IPS-20b (cell line): ENCODE measurements at regions not wholly inside any gene's neighbourhood (a gene's known extent, or its start where the extent isn't known, plus 50 kb on each side); places are given as distances from the start of the nearest gene placed in this dataset.

Experiments
- H3K27ac ChIP-seq: one replicate; pipeline ENCODE4 v1.5.1; 2013; ENCODE audit warnings: low read length
- H3K27me3 ChIP-seq: 2 replicates; pipeline ENCODE4 v1.6.1; 2013; ENCODE audit warnings: mild to moderate bottlenecking, low read length, inconsistent platforms; ENCODE audit not compliant: insufficient read depth
- H3K36me3 ChIP-seq: 2 replicates; pipeline ENCODE4 v1.6.1; 2013; ENCODE audit warnings: low read depth, mild to moderate bottlenecking, inconsistent platforms, low read length, moderate library complexity; ENCODE audit not compliant: insufficient read depth
- H3K4me1 ChIP-seq: 2 replicates; pipeline ENCODE4 v1.6.1; 2013; ENCODE audit warnings: mild to moderate bottlenecking, control low read depth, inconsistent platforms, low read length, moderate library complexity; ENCODE audit not compliant: insufficient read depth
- H3K4me3 ChIP-seq: 2 replicates; pipeline ENCODE4 v1.5.1; 2013; ENCODE audit warnings: mild to moderate bottlenecking, low read length, inconsistent platforms
- H3K9ac ChIP-seq: 2 replicates; pipeline ENCODE4 v1.6.1; 2013; ENCODE audit warnings: low read depth, mild to moderate bottlenecking, inconsistent platforms, low read length, moderate library complexity
- H3K9me3 ChIP-seq: 2 replicates; pipeline ENCODE4 v1.6.1; 2013; ENCODE audit warnings: mild to moderate bottlenecking, low read depth, low read length, inconsistent platforms; ENCODE audit not compliant: insufficient read depth

GRCh38 chr2:207390302-207391095, 139.3 kb upstream of the CREB1 start:
- Histone ChIP-seq H3K4me1 (no peaks in the 10 kb centered on the region), H3K9me3 (no peaks in the 10 kb centered on the region), H3K27me3 (no peaks in the 10 kb centered on the region), H3K9ac (no peak overlapping the region), H3K4me3 (no peak overlapping the region), H3K36me3 (no peaks in the 10 kb centered on the region), H3K27ac (no peak overlapping the region)

- Histone ChIP-seq H3K36me3 (no peaks in the 10 kb centered on the region), H3K27ac (no peak overlapping the region), H3K4me1 (no peaks in the 10 kb centered on the region; the same call in 1 of the 2 replicates), H3K4me3 (no peak overlapping the region), H3K9me3 (no peaks in the 10 kb centered on the region), H3K9ac (no peak overlapping the region), H3K27me3 (no peaks in the 10 kb centered on the region)
Observed at GRCh38 chr2:207394203-207394781, 135.5 kb upstream of the CREB1 start.

DNA sequence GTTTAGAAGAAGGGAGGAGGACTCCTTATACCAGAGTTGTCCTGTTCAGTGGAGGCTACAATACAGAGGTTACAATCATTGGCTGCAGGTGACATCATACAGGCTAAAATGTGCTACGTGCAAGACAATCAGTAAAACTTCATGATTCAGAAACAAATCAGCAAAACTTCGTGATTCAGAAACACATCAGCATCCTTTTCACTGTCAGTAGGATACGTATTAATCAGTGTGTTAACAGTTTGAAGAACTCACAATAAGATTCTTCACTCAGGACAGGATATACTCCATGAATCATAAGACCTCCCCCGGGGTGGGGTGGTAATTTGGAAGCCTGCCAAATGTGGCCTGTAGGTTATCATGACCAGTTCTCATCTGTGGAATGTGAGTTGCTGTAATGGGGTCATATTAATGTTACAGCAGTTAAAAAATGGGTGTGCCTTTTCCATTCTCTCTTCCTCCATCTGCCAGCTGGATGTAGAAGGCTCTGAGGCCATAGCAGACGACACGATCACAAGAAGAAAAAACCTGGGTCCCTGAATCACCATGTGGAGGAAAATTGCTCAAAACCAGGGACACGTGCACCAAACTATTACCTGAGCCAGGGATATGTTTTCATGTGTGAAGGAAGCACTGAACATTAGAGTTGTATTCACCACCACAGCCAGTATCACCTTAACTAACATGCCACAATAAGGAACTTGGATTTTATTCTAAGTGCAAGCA, 134.8 kb upstream of the CREB1 start:
- Histone ChIP-seq H3K36me3 (no peaks in the 10 kb centered on the region), H3K27me3 (no peaks in the 10 kb centered on the region), H3K27ac (no peak overlapping the region), H3K4me1 (no peaks in the 10 kb centered on the region; the same call in 1 of the 2 replicates), H3K9ac (no peak overlapping the region), H3K9me3 (no peaks in the 10 kb centered on the region), H3K4me3 (no peak overlapping the region)

- Histone ChIP-seq H3K4me1 (peaks cover under 1% of the 10 kb centered on the region; the same call in 1 of the 2 replicates), H3K4me3 (no peak overlapping the region), H3K36me3 (no peaks in the 10 kb centered on the region), H3K9ac (no peak overlapping the region), H3K9me3 (no peaks in the 10 kb centered on the region), H3K27ac (no peak overlapping the region), H3K27me3 (no peaks in the 10 kb centered on the region)
Observed at GRCh38 chr2:207395535-207396251, 134.1 kb upstream of the CREB1 start.

DNA sequence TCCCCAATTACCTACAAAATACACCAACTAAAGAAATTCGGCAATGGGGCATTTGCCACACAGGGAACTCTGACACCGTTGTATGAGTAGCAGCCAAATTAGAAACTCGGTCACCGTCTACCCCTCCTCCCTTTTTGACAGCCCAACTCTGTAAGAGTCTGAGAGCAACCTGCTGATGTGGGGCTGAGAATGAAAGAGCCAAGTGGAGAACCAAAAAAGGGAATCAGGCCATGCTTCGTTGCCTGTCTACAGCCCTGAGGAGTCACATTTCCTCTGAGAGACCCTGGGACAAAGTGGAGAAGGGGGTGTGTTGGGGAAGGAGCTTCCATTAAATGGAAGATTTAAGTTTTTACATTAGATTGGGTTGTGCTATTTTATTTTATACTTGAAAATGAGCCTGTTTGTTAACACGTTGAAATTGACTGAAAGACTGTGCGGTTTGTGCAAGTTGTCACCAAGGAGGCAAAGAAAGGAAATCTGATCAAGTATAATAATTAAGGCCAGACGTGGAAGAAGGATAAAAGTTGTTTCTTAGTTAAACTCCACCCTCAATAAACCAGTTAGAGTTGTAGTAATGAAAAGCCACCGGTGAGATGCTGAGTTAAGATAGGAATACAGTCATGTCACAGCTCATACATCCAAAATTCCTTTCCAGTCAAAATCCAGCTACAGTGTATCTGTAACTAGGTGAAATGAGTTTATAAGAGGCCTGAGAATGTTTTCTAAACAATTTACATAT, 131.7 kb upstream of the CREB1 start:
- no peak overlapping the region for H3K9ac ChIP-seq
- H3K27me3 ChIP-seq: no peaks in the 10 kb centered on the region
- H3K4me1 ChIP-seq: peaks cover 9% of the 10 kb centered on the region
- H3K4me3 ChIP-seq: no peak overlapping the region
- no peaks in the 10 kb centered on the region for H3K9me3 ChIP-seq
- H3K27ac ChIP-seq: no peak overlapping the region
- H3K36me3 ChIP-seq: no peaks in the 10 kb centered on the region

GRCh38 chr2:207399301-207399700, 130.5 kb upstream of the CREB1 start:
- Histone ChIP-seq H3K36me3 (no peaks in the 10 kb centered on the region), H3K9me3 (no peaks in the 10 kb centered on the region), H3K9ac (no peak overlapping the region), H3K4me3 (no peak overlapping the region), H3K27ac (no peak overlapping the region), H3K27me3 (no peaks in the 10 kb centered on the region), H3K4me1 (peaks cover 9% of the 10 kb centered on the region)

- no peak overlapping the region for H3K4me3 ChIP-seq
- H3K27me3 ChIP-seq: no peaks in the 10 kb centered on the region
- H3K9ac ChIP-seq: no peak overlapping the region
- H3K4me1 ChIP-seq: peaks cover 9% of the 10 kb centered on the region
- no peak overlapping the region for H3K27ac ChIP-seq
- H3K9me3 ChIP-seq: no peaks in the 10 kb centered on the region
- no peaks in the 10 kb centered on the region for H3K36me3 ChIP-seq
Observed at GRCh38 chr2:207401338-207401737, 128.4 kb upstream of the CREB1 start.

GRCh38 chr2:207403141-207403540, 126.6 kb upstream of the CREB1 start:
- no peaks in the 10 kb centered on the region for H3K36me3 ChIP-seq
- peaks cover 17% of the 10 kb centered on the region for H3K4me1 ChIP-seq

DNA sequence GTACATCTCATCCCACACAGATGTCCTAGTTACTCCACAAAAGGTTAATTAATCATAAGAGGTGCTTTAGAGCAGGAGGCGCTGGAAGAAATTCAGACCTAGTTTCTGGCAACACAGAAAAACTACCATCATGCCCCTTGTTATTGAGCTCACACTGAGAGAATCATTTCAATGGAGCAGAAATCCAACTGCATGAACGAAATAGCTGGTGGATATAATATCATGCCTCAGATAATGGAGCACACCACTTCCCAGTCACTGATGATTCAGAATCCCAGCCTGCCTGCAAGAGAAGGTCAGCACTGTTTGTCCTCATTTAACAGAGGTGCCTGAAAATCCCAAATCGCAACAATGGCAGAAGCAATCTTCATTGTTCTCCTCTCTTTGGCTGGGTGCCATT, 125.8 kb upstream of the CREB1 start:
- Histone ChIP-seq H3K36me3 (no peaks in the 10 kb centered on the region), H3K4me3 (no peak overlapping the region), H3K27ac (no peak overlapping the region), H3K27me3 (no peaks in the 10 kb centered on the region), H3K9me3 (no peaks in the 10 kb centered on the region), H3K4me1 (peaks cover 23% of the 10 kb centered on the region), H3K9ac (no peak overlapping the region)

More at GRCh38 chr2:207403141-207403540, 126.6 kb upstream of the CREB1 start:
- no peaks in the 10 kb centered on the region for H3K9me3 ChIP-seq
- H3K27ac ChIP-seq: no peak overlapping the region
- H3K27me3 ChIP-seq: no peaks in the 10 kb centered on the region
- no peak overlapping the region for H3K9ac ChIP-seq
- H3K4me3 ChIP-seq: no peak overlapping the region

DNA sequence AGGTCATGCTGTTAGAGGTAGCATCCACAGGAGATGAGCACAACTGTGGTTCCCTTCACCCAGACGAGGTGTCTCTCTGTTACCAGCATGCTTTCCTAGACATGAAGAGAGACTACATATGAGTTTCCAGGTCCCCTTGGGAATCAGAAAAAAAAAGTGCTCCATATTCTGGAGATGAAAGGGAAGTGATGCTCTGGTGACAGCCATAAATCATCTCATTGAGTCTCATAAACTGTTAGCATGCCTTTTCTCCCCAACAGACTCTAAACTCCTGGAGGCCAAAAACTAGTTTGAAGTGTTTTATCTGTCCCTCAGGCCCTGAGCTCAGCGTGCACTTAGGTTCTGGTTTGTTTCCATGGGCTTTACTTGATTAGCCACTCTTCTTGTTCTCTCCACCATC, 124.6 kb upstream of the CREB1 start:
- H3K4me3 ChIP-seq: no peak overlapping the region
- H3K27ac ChIP-seq: no peak overlapping the region
- H3K27me3 ChIP-seq: no peaks in the 10 kb centered on the region
- H3K9me3 ChIP-seq: no peaks in the 10 kb centered on the region
- peaks cover 33% of the 10 kb centered on the region for H3K4me1 ChIP-seq
- H3K9ac ChIP-seq: no peak overlapping the region
- no peaks in the 10 kb centered on the region for H3K36me3 ChIP-seq
